Spleen (tissue), 7 donors: ENCODE measurements at regions not wholly inside any gene's neighbourhood (a gene's known extent, or its start where the extent isn't known, plus 50 kb on each side); places are given as distances from the start of the nearest gene placed in this dataset.

ENCODE experiments used
- CTCF ChIP-seq, 11 experiments: fragments of 200-600 bp in 7 of 11; fragments of 450-650 bp in 4 of 11; sonication (generic) in 4 of 11; IDR thresholded peaks in 8 of 11; conservative IDR thresholded peaks in 3 of 11; 1 replicate in 7 of 11; 2 replicates in 4 of 11; pipeline versions ENCODE4 v1.4.0 to v1.8.0; 2016 to 2021; ENCODE audit warnings: antibody characterized with exemption in 11 of 11, inconsistent platforms in 4 of 11, mild to moderate bottlenecking in 1 of 11
- POLR2AphosphoS5 ChIP-seq, 3 donors: sonication (generic); formaldehyde crosslinking; IDR thresholded peaks; one replicate each; pipeline ENCODE4 v1.5.1; 2017; ENCODE audit warnings: antibody characterized with exemption in 3 of 3
- donor health status: DM: no; HTN: no; CAD: no; lungs with moderate emphysema.
- donor health status: DM: no; HTN: no; CAD: no.
- donor health status: DM: no; HTN: no; CAD: no.

DNA sequence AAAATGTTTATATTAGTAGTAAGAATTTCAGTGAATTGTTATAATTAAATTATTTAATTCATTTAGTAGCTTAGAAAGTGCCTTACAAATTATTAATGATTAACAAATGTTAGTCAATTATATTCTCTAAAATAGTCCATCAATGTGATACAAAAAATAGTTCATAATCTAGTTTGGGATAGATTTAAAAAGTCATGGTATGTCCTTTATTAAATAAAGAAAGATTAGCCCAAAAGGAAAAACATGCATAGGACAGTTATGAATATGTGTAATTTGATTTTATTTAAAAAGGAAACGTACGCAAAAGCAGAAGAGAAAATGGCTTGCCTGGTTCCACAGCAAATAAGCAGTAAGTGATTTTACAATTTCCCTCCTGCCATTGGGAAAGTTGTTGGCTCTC is 768.5 kb downstream of the TRIB2 start:
- TF ChIP-seq CTCF (IDR thresholded peaks at IDR 0.05 in 8 of 11, conservative IDR thresholded peaks at IDR 0.05 in 3 of 11) (no peak), POLR2AphosphoS5 (IDR thresholded peaks at IDR 0.05) (no peak)
